ENCODE measurements at regions not wholly inside any gene's neighbourhood (a gene's known extent, or its start where the extent isn't known, plus 50 kb on each side); places are given as distances from the start of the nearest gene placed in this dataset.
A peak's percentile ranks its signal among the peaks of the same experiment; 100 is the strongest.

DNA sequence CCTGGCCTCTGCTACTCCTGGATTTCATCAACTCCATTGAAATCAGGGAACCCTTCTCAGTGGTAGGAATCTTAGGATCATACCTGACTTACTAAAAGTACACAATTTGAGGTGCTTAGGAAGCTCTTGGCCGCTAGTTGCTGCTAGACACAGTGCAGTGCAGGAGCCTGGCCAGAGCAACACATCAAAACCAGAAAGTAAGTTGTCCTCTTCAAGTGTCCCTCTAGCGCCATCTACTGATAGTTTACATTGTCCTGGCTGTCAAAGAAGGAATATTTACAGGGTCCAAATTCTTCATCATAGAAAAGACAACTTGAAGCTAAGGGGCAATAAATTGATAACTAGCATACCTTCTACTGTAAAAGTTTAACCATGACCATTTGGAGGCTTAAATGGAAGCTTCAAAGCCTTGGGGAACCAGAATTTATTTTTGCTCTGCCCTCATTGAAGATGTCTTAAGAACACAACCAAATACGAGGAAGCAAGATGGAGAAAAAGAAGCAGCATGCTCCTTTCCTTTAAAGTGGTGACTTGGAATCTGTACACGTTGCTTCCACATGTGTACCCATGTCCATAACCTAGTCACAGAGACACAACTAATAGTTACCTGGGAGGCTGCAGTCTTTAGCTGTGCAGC lies 889.1 kb upstream of the GCFC2 start:
- DNase-seq (ENCODE audit: low read depth) = no peak
- ChIA-PET CTCF (interaction anchor here (0.6 to 1.9 kb wide), 4 partner anchors 8 to 402 kb away, joined by 3 to 5 read pairs (median 4); no protein-coding TSS in a partner anchor), POLR2A (no interaction called here)
- H3K36me3 ChIP-seq (ENCODE audit: control insufficient read depth, insufficient read depth, low read length) = no peaks in the 10 kb centered on the region
- no peak overlapping the region for H3K4me3 ChIP-seq (ENCODE audit: low read depth, low read length)
- H3K27me3 ChIP-seq (ENCODE audit: control insufficient read depth, insufficient read depth, low read length) = no peaks in the 10 kb centered on the region
- TF ChIP-seq, protein P1, sequence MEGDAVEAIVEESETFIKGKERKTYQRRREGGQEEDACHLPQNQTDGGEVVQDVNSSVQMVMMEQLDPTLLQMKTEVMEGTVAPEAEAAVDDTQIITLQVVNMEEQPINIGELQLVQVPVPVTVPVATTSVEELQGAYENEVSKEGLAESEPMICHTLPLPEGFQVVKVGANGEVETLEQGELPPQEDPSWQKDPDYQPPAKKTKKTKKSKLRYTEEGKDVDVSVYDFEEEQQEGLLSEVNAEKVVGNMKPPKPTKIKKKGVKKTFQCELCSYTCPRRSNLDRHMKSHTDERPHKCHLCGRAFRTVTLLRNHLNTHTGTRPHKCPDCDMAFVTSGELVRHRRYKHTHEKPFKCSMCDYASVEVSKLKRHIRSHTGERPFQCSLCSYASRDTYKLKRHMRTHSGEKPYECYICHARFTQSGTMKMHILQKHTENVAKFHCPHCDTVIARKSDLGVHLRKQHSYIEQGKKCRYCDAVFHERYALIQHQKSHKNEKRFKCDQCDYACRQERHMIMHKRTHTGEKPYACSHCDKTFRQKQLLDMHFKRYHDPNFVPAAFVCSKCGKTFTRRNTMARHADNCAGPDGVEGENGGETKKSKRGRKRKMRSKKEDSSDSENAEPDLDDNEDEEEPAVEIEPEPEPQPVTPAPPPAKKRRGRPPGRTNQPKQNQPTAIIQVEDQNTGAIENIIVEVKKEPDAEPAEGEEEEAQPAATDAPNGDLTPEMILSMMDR (IDR thresholded peaks at IDR 0.05; ENCODE audit: insufficient read depth, low read depth, low read length) = peak; percentile 49

DNA sequence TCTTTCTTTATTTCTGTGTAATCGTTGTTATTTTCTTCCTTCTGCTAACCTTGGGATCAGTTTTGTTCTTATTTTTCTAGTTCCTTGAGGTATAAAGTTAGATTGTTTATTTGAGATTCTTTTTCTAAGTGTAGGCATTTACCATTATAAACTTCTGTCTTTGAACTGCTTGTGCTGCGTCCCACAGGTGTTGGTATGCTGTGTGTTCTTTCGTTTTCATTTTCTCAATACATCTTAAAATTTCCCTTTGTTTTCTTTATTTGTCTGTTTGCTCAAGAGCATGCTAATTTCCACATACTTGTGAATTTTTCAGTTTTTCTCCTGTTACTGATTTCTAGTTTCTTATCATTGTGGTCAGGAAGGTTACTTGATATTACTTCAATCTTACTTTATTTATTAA lies 873.8 kb upstream of the GCFC2 start:
- H3K27me3 ChIP-seq (ENCODE audit: control insufficient read depth, insufficient read depth, low read length) = no peaks in the 10 kb centered on the region
- no peak overlapping the region for H3K4me3 ChIP-seq (ENCODE audit: low read depth, low read length)
- no peak for DNase-seq (ENCODE audit: low read depth)
- ChIA-PET POLR2A (no interaction called here), CTCF (no interaction called here)
- H3K36me3 ChIP-seq (ENCODE audit: control insufficient read depth, insufficient read depth, low read length) = no peaks in the 10 kb centered on the region
- TF ChIP-seq, protein P1 (IDR thresholded peaks at IDR 0.05; ENCODE audit: insufficient read depth, low read depth, low read length) = no peak

DNA sequence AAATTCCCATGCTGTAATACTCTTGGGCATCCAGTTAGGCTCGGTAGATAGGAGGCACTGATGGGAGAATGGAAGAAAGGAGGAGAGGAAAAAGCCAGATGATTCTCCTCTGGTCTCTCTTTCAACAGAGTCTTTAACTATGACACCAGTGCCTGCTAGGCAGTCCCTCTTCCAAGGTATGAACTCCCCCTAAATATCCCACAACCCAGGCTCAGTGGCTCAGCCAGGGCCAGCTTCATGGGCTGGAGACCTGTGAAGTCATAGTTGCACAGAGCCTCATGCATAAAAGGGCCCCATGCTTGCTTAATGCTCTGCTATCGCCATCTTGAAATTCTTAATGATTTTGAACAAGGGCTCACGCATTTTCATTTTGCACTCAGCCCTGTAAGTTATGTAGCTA lies 869.2 kb upstream of the GCFC2 start:
- Histone ChIP-seq H3K4me3 (ENCODE audit: low read depth, low read length) (no peak overlapping the region), H3K36me3 (ENCODE audit: control insufficient read depth, insufficient read depth, low read length) (no peaks in the 10 kb centered on the region), H3K27me3 (ENCODE audit: control insufficient read depth, insufficient read depth, low read length) (no peaks in the 10 kb centered on the region)
- POLR2A ChIA-PET = no interaction called here
- TF ChIP-seq, protein P1 (IDR thresholded peaks at IDR 0.05; ENCODE audit: insufficient read depth, low read depth, low read length) = no peak
- CTCF ChIA-PET = no interaction called here
- DNase-seq (ENCODE audit: low read depth) = no peak

DNA sequence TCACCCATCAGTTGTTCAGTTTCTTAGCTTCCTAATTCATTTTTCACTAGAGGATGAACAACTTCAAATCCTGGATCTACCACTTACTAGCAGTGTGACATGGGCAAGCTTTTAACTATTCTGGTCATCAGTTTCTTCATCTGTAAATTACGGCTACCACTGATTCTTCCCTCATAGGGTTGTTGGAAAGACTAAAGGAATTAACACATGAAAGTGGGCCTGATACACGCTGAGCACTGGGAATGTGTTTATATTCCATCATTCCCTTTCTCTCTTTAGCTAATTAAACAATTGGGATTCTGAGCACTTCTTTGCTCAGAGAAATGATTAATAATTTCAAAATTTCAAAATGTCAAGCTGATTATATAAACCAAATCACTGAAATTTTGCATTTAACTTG lies 862.3 kb upstream of the GCFC2 start:
- Histone ChIP-seq H3K4me3 (ENCODE audit: low read depth, low read length) (no peak overlapping the region), H3K27me3 (ENCODE audit: control insufficient read depth, insufficient read depth, low read length) (no peaks in the 10 kb centered on the region), H3K36me3 (ENCODE audit: control insufficient read depth, insufficient read depth, low read length) (no peaks in the 10 kb centered on the region)
- DNase-seq (ENCODE audit: low read depth) = no peak
- ChIA-PET CTCF (no interaction called here), POLR2A (no interaction called here)
- TF ChIP-seq, protein P1 (IDR thresholded peaks at IDR 0.05; ENCODE audit: insufficient read depth, low read depth, low read length) = no peak

DNA sequence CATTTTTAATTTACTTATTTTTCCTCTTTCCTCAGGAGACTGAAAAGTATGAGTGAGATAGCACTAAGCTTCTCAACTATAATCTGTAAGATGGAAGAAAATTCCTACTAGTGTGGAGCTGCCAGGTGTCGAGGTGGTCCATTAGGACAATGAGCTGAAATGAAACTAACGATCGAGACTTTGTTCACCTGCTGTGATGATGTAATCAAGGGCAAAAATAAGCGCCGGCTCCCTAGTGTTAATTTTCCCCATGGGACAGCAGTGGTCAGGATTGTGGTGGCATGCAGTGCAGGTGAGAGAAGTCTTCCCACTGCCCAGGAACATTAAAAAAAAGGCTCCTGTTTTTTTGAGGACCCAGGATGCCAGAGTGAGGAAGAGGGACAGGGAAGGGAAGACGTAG lies 859.1 kb upstream of the GCFC2 start:
- no peak for DNase-seq (ENCODE audit: low read depth)
- CTCF ChIA-PET = interaction anchor here (1.5 kb wide), 1 partner anchor 30 kb away, joined by 4 read pairs; no protein-coding TSS in a partner anchor
- POLR2A ChIA-PET = no interaction called here
- Histone ChIP-seq H3K4me3 (ENCODE audit: low read depth, low read length) (no peak overlapping the region), H3K36me3 (ENCODE audit: control insufficient read depth, insufficient read depth, low read length) (no peaks in the 10 kb centered on the region), H3K27me3 (ENCODE audit: control insufficient read depth, insufficient read depth, low read length) (no peaks in the 10 kb centered on the region)
- TF ChIP-seq, protein P1 (IDR thresholded peaks at IDR 0.05; ENCODE audit: insufficient read depth, low read depth, low read length) = no peak

Data from BJ (cell line).